B cell (primary cell): ENCODE measurements at regions not wholly inside any gene's neighbourhood (a gene's known extent, or its start where the extent isn't known, plus 50 kb on each side); places are given as distances from the start of the nearest gene placed in this dataset.

Experiments
- CTCF ChIP-seq: fragments of 200-600 bp; IDR thresholded peaks from one replicate; pipeline ENCODE4 v1.8.0; 2022; ENCODE audit warnings: antibody characterized with exemption, mild to moderate bottlenecking
- EZH2 ChIP-seq: IDR thresholded peaks from 2 replicates; pipeline ENCODE4 v1.6.1; 2012; ENCODE audit warnings: borderline replicate concordance, low read depth, mild to moderate bottlenecking, moderate library complexity, low read length; ENCODE audit not compliant: insufficient read depth, poor library complexity, severe bottlenecking

GRCh38 chr22:44389181-44389580 is 76.4 kb upstream of the SHISAL1 start:
- TF ChIP-seq CTCF (no peak), EZH2 (no peak)
